Dendritic cell treated with granulocyte-macrophage colony-stimulating factor and Interleukin-4, amounts not matched to agents 40 ng/mL and 50 ng/mL, for 4 days (primary cell): ENCODE measurements at regions not wholly inside any gene's neighbourhood (a gene's known extent, or its start where the extent isn't known, plus 50 kb on each side); places are given as distances from the start of the nearest gene placed in this dataset.

ENCODE experiments used
- H3K27ac Mint-ChIP-seq: one replicate; pipeline ENCODE4 v1.8.0; 2022; ENCODE audit warnings: mild to moderate bottlenecking, mixed read lengths
- H3K27me3 Mint-ChIP-seq: one replicate; pipeline ENCODE4 v1.8.0; 2022; ENCODE audit warnings: mild to moderate bottlenecking, mixed read lengths
- H3K36me3 Mint-ChIP-seq: one replicate; pipeline ENCODE4 v1.8.0; 2022; ENCODE audit warnings: low read depth, mixed read lengths
- H3K4me1 Mint-ChIP-seq: one replicate; pipeline ENCODE4 v1.8.0; 2022; ENCODE audit warnings: low read depth, mixed read lengths
- H3K4me3 Mint-ChIP-seq: one replicate; pipeline ENCODE4 v1.8.0; 2022; ENCODE audit warnings: mild to moderate bottlenecking, moderate library complexity, mixed read lengths
- H3K9me3 Mint-ChIP-seq: one replicate; pipeline ENCODE4 v1.8.0; 2022; ENCODE audit warnings: mixed read lengths
- intact Hi-C: fragments of 100-400 bp; cut with micrococcal nuclease; formaldehyde crosslinking; loops from one replicate; pipeline ENCODE4 v1.15.0; 2022

DNA sequence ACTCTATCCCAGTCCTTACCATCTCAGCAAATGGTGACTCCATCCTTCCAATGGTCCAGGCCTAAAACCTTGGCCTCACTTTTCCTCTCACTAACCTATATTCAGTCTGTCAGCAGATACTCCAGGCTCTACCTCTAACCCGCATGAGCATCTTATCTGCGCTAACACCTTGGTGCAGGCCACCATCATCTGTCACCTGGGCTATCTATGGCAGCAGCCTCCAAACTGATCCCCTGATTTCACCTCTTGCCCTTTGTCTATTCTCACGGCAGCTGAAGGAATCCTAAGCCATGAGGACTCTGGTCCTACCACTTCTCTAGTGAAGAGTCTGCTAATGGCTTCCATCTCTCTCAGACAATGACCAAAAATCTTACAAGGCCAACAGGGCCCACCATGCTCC, 57.9 kb upstream of the CCL1 start:
- H3K27me3 Mint-ChIP-seq, result peaks cover 49% of the 10 kb centered on the region
- no peaks in the 10 kb centered on the region for H3K9me3 Mint-ChIP-seq
- H3K4me1 Mint-ChIP-seq, result peaks cover 10% of the 10 kb centered on the region
- H3K27ac Mint-ChIP-seq, result no peak overlapping the region
- H3K36me3 Mint-ChIP-seq, result no peaks in the 10 kb centered on the region
- H3K4me3 Mint-ChIP-seq, result no peak overlapping the region
- intact Hi-C loops, result loop anchor here (1.0 to 10.0 kb wide), 5 partner anchors 98 to 700 kb away; partner anchors contain the start of genes FNDC8 and LIG3

DNA sequence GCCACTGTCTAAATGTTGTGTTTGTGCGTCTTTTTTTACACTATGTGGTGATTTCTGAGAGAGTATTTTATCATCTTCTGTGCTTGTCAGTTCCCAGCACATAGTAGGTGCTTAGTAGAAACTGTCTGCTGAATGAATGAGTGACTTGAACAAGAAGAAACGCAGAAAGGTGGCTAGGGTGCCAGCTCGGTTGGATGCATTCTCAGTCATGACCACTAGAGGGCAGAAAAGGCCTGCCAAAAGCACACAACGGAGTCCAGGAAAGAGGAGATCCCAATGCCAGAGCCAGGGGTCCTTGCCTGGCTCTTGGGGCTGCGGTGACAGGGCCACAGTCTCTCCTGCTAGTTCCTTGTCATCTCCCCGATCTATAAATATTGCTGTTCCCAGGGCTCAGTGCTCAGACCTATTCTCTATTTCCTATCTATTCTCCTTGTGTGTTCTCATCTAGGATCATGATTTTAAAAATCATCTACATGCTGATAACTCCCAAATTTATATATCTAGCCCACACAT, 57.3 kb upstream of the CCL1 start:
- H3K36me3 Mint-ChIP-seq, result no peaks in the 10 kb centered on the region
- H3K4me3 Mint-ChIP-seq, result no peak overlapping the region
- intact Hi-C loops, result loop anchor here (1.0 to 10.0 kb wide), 5 partner anchors 99 to 700 kb away; partner anchors contain the start of genes FNDC8 and LIG3
- H3K4me1 Mint-ChIP-seq, result peaks cover 10% of the 10 kb centered on the region
- peaks cover 50% of the 10 kb centered on the region for H3K27me3 Mint-ChIP-seq
- H3K9me3 Mint-ChIP-seq, result no peaks in the 10 kb centered on the region
- no peak overlapping the region for H3K27ac Mint-ChIP-seq

DNA sequence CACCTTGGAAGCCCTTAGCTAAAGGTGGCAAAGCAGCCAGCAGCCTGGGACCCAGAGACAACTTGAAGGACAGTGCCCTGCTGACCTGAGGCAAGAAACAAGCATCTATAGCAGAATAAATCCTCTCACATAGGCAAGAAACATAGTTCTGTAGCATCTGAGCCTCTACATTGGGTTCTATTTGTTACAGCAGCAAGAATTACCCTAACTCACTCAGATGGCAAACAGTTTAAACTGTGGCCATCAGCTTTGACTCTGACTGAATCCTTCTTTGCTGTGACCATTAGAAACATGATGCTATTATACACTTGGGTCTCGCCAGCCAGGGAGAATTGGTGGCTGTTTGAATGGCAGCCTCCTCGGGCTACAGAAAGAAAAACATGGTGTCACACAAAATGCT, 53.1 kb upstream of the CCL1 start:
- Mint-ChIP-seq H3K27me3 (peaks cover 51% of the 10 kb centered on the region), H3K36me3 (no peaks in the 10 kb centered on the region), H3K4me3 (no peak overlapping the region), H3K4me1 (peaks cover 18% of the 10 kb centered on the region), H3K9me3 (no peaks in the 10 kb centered on the region), H3K27ac (no peak overlapping the region)
- intact Hi-C loops, result no loop called here

DNA sequence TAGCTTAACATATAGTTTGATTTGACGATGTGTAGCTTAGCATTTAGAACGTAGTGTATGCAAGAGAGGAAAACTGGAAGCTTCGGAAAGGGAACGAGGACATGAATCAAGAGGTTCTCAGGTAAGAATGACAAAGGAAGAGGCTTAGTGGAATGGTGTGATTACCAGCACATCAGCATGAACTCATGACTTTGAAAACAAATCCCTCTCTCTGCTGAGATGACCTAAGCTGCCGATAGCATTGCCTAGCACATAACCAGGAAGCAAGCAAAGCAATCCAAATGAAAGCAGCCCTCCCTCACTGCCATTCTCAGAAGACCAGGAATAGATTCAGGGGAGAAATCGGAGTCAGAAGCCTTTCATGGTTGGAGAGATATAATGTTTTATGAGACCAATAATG, 51.3 kb upstream of the CCL1 start:
- Mint-ChIP-seq H3K4me1 (peaks cover 21% of the 10 kb centered on the region), H3K36me3 (no peaks in the 10 kb centered on the region), H3K4me3 (no peak overlapping the region), H3K9me3 (no peaks in the 10 kb centered on the region), H3K27me3 (peaks cover 54% of the 10 kb centered on the region), H3K27ac (no peak overlapping the region)
- intact Hi-C loops, result no loop called here

DNA sequence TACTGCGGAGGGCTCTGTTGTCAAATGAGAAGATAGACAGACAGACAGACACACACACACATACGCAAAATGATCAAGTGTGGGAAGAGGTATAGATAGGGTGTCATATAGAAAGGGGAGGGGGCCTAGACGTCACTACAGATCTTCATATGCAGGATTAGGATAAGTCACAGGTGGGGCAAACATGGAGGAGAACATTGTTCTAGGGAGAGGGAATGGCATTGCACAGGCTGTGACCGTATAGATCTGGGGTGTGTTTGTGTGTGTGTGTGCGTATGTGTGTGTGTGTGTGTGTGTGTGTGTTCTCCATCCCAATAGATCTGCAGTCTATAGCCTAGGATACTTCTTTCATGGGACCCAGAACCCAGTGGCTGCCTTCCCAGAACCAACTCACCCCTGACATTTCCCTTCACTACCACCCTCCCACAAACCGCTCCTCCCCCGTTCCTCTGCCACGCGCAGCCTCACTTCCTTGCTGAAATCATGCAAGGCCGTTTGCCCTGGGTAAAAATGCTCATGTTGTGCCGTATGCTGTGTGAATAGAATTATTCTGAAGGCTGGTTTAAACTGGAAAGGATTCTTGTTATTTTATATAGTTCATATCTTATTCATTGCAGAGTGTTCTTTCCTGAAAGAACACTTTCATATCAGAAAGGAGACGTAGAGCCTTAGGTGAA, 50.5 kb upstream of the CCL1 start:
- Mint-ChIP-seq H3K9me3 (no peaks in the 10 kb centered on the region), H3K4me1 (peaks cover 26% of the 10 kb centered on the region), H3K4me3 (no peak overlapping the region), H3K27ac (no peak overlapping the region), H3K36me3 (no peaks in the 10 kb centered on the region), H3K27me3 (peaks cover 58% of the 10 kb centered on the region)
- intact Hi-C loops, result no loop called here

DNA sequence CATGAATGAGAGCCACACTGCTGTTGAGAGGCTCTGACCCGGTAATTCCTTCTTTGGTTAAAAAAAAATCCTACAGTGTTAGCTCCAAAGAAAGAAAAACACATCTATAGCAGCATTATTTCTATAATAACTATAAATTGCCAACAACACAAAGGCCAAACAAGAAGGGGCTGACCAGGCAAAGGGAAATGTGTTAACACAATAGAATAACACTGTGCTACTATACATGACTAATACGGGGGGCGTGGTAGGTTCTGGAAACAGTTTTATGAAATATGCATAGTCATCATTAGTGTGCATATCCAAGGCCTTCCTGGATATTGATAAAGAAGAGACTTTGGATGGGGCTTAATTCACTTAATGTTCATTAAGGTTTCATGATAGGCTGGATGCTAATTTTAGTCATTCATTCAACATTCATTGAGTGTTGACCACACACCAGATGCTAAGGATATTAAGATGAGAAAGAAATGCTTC, 50.0 kb upstream of the CCL1 start:
- Mint-ChIP-seq H3K36me3 (no peaks in the 10 kb centered on the region), H3K4me3 (no peak overlapping the region), H3K27ac (no peak overlapping the region), H3K27me3 (peaks cover 61% of the 10 kb centered on the region), H3K4me1 (peaks cover 26% of the 10 kb centered on the region), H3K9me3 (no peaks in the 10 kb centered on the region)
- intact Hi-C loops, result no loop called here
